HG03135 (cell line): ENCODE measurements at regions not wholly inside any gene's neighbourhood (a gene's known extent, or its start where the extent isn't known, plus 50 kb on each side); places are given as distances from the start of the nearest gene placed in this dataset.
"Not testable (repeated sequence)": the region's sequence is repeated elsewhere in the genome, so short reads cannot be mapped to it uniquely, and the experiment has no call there.

ENCODE experiments used
- ATAC-seq: cut with Tn5 transposase; IDR thresholded peaks from one replicate; pipeline ENCODE4 v1.9.1; 2021; ENCODE audit warnings: mild to moderate bottlenecking, moderate library complexity; ENCODE audit not compliant: unreplicated experiment

DNA sequence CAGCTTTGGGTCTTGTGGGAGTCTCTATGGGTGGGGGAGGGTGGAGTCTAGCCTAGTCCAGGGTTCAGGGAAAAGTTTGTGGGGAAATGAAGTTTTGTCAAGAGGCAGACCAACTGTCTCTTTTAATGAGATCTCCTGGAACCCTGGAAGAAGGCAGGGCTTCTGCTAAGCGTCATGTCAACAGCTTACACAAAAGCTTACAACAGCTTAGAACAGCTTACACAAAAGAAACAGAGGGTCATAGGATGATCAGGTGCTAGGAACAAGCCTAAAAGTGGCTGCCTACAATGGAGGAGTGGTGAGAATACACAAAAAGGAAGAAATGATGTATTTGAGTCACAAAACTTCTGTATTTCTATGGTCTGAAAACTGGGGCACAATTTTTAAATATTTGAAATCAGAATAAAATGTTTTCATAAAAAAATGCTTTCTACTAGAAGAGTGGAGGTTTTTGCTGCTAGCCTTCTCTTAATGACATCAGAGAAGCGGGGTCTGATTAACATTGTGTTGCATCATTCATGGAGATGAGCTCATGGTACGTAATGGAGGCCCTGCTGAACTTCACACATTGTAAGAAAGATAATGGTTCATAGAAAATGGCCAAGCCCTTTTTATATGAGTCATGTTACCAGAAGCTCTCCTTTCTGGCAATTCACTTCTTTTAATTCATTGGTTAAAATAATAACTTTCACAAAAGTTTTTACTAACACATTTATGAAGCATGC lies 351.0 kb downstream of the PIK3C3 start:
- ATAC-seq = no peak

- ATAC-seq = no peak
These were observed 351.6 kb downstream of the PIK3C3 start for GRCh38 chr18:42306594-42306980.

- no peak for ATAC-seq
These were observed 355.9 kb downstream of the PIK3C3 start for GRCh38 chr18:42310956-42311355.

- ATAC-seq = no peak
These were observed 371.7 kb downstream of the PIK3C3 start for GRCh38 chr18:42326752-42327151.

DNA sequence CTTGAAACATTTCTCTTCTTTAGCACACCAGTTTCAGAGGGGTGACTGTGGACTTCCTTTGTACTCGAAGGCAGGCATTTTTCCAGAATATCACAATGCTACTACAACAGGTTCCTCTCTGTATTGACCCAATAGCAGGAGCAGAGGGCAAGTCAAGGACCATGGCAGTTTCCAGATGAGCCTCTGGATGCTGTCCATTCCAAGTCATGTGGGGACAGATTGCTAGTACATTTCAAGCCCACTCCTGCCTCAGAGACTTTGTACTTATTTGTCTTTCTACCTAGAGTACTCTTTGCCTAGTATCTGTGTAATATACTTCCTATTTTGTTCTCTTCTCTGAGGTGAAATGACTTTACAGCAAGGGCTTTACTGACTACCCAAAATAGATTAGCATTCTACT lies 373.9 kb downstream of the PIK3C3 start:
- no peak for ATAC-seq

GRCh38 chr18:42330296-42330695 lies 375.3 kb downstream of the PIK3C3 start:
- no peak for ATAC-seq

GRCh38 chr18:42333558-42333957 lies 378.5 kb downstream of the PIK3C3 start:
- ATAC-seq = no peak

GRCh38 chr18:42334931-42335330 lies 379.9 kb downstream of the PIK3C3 start:
- no peak for ATAC-seq

GRCh38 chr18:42336139-42336538 lies 381.1 kb downstream of the PIK3C3 start:
- no peak for ATAC-seq

GRCh38 chr18:42337337-42337736 lies 382.3 kb downstream of the PIK3C3 start:
- ATAC-seq = not testable (repeated sequence)

- no peak for ATAC-seq
These were observed 383.6 kb downstream of the PIK3C3 start for GRCh38 chr18:42338683-42339082.

- ATAC-seq = no peak
These were observed 384.3 kb downstream of the PIK3C3 start for GRCh38 chr18:42339372-42339771.

GRCh38 chr18:42340423-42341009 lies 385.5 kb downstream of the PIK3C3 start:
- no peak for ATAC-seq

DNA sequence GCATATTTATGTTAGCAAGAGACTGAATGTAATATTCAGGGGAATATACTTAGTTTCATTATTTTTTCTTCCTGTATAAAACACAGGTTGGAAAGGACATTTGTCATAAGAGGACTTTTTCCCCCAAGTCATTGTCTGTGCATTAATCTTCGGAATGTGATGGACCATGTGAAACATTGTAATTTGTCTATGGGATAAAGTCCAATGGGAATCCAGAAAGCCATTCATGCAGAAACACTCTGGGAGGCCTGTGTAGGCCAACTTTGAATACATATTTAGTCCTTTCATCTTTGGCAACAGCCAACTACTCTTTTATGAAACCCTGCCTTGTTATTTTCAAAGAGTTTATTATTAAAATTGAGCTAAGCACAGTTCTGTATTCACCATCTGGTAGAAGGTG lies 386.4 kb downstream of the PIK3C3 start:
- ATAC-seq = no peak

- no peak for ATAC-seq
These were observed 393.7 kb downstream of the PIK3C3 start for GRCh38 chr18:42348722-42349121.

DNA sequence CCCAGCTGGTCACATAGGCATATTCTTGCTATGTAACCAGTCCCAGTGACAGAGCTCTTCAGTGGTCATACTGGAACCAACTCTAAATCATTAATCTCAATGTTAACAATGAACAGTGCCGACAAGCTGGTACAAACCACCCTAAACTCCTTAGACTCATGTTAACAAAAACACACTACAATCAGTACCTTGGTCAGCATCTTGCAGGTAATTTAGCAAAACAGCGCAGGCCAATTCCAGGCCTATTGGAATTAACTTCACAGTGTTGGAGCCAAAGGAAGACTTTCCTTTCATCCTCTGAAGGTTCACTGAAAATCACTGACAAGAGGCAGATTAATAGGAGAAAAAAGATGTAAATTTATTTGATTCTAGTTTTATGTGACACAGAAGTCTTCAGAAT lies 396.4 kb downstream of the PIK3C3 start:
- no peak for ATAC-seq

- no peak for ATAC-seq
These were observed 405.7 kb downstream of the PIK3C3 start for GRCh38 chr18:42360716-42361115.

GRCh38 chr18:42363446-42364441 lies 408.7 kb downstream of the PIK3C3 start:
- ATAC-seq = no peak

DNA sequence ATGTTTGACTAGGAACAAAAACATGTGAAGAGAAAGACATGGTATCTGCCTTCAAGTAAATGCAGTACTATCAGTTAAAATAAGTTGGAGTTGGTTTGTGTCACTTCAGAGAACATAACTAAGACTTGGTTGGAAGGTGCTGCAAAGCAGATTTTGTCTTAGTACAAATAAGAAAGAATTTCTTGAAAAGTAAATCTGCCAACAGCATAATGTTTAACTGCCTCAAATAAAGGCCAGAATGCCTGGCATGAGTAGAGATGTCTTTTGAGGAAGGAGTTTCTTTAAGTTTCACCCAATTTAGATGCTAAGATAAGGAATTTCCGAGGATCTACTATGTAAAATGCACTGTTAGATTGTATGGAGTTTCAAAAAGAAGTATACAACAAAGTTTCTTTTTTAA lies 409.7 kb downstream of the PIK3C3 start:
- ATAC-seq = no peak

DNA sequence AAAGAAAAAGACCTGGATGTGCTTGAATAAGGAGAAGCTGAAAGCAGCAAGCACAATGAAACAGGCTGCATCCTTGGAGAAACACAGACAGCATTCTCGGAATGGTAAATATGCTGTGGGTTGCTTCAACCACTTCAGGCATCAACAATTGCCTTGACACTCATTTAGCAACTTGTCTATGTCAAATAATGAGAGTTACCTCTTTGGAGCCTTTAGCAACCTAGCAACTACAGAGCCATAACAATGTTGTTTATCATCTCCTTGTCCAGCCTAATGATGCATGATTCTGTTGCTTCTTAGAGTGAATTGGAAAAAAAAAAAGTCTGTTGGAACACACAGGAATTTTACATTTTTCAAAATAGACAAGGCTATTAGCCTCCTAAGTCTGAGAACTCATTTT lies 410.6 kb downstream of the PIK3C3 start:
- ATAC-seq = no peak

DNA sequence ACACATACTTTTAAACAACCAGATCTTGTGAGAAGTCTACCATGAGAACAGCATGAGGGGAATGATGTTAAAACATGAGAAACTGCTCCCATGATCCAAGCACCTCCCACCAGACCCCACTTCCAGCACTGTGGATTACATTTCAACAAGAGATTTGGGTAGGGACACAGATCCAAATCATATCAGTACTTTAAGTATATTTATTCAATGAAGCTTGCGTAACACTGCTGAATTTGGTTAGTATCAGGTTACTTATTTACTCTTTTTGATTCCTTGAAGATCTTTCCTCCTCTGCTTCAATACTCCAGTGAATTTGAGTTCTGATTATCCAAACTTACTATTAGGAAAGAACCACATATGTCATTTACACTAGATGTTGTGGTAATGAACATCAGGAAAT lies 418.6 kb downstream of the PIK3C3 start:
- ATAC-seq = no peak

- ATAC-seq = no peak
These were observed 419.9 kb downstream of the PIK3C3 start for GRCh38 chr18:42374961-42375360.
